Breast epithelium (tissue), 4 donors: ENCODE measurements at regions not wholly inside any gene's neighbourhood (a gene's known extent, or its start where the extent isn't known, plus 50 kb on each side); places are given as distances from the start of the nearest gene placed in this dataset.

Experiments used
- DNase-seq, 2 donors: peaks; one replicate each; pipeline ENCODE4 v3.0.0-alpha.2; 2019; ENCODE audit warnings: low spot score in 2 of 2
- H3K27ac ChIP-seq, 2 donors: fragments of 200-600 bp; sonication (generic) in 1 of 2; one replicate each; pipeline ENCODE4 v1.5.1; 2016 to 2019; ENCODE audit warnings: mild to moderate bottlenecking in 1 of 2
- H3K27me3 ChIP-seq, 2 donors: fragments of 200-600 bp; sonication (generic) in 1 of 2; one replicate each; pipeline versions ENCODE4 v1.5.1 to v1.6.0; 2017 to 2019; ENCODE audit warnings: control low read depth in 1 of 2, mild to moderate bottlenecking in 1 of 2
- H3K36me3 ChIP-seq: fragments of 200-600 bp; one replicate; pipeline ENCODE4 v1.5.1; 2019
- H3K4me1 ChIP-seq, 2 donors: fragments of 200-600 bp; sonication (generic); one replicate each; pipeline ENCODE4 v1.5.1; 2016 to 2019; ENCODE audit warnings: control low read depth in 1 of 2
- H3K4me3 ChIP-seq, 3 donors: fragments of 200-600 bp; sonication (generic); 1 replicate in 2 of 3; 2 replicates in 1 of 3; pipeline ENCODE4 v1.5.1; 2016 to 2019; ENCODE audit warnings: mild to moderate bottlenecking in 3 of 3, moderate library complexity in 2 of 3
- H3K9me3 ChIP-seq, 2 donors: fragments of 200-600 bp; sonication (generic) in 1 of 2; one replicate each; pipeline ENCODE4 v1.5.1; 2016 to 2019; ENCODE audit warnings: control low read depth in 1 of 2
- CTCF ChIP-seq, 3 donors: fragments of 450-650 bp; IDR thresholded peaks; one replicate each; pipeline ENCODE4 v1.5.1; 2016 to 2017; ENCODE audit warnings: antibody characterized with exemption in 3 of 3, mild to moderate bottlenecking in 3 of 3, moderate library complexity in 3 of 3
- POLR2A ChIP-seq: fragments of 450-650 bp; IDR thresholded peaks from one replicate; pipeline ENCODE4 v1.6.1; 2016; ENCODE audit warnings: antibody characterized with exemption, mild to moderate bottlenecking, moderate library complexity
- POLR2AphosphoS5 ChIP-seq, 3 donors: sonication (generic); formaldehyde crosslinking; IDR thresholded peaks; one replicate each; pipeline ENCODE4 v1.6.1; 2017; ENCODE audit warnings: antibody characterized with exemption in 3 of 3
- intact Hi-C: fragments of 100-400 bp; cut with DNase I; formaldehyde crosslinking; loops from one replicate; pipeline ENCODE4 v1.15.1; 2023; ENCODE audit warnings: low total_unique reads

- Histone ChIP-seq H3K4me3 (no peak overlapping the region), H3K27me3 (peaks cover 0 to 6% of the 10 kb centered on the region in 2 donors), H3K27ac (no peak overlapping the region), H3K9me3 (no peaks in the 10 kb centered on the region), H3K36me3 (no peaks in the 10 kb centered on the region), H3K4me1 (no peaks in the 10 kb centered on the region)
- TF ChIP-seq POLR2AphosphoS5 (IDR thresholded peaks at IDR 0.05): no peak
- TF ChIP-seq POLR2A: no peak
- TF ChIP-seq CTCF (IDR thresholded peaks at IDR 0.05): no peak
- DNase-seq: no peak
- intact Hi-C loops: no loop called here
Observed at GRCh38 chr7:35499226-35499625, 195.7 kb downstream of the HERPUD2 start.

GRCh38 chr7:35498416-35498815, 196.5 kb downstream of the HERPUD2 start:
- intact Hi-C loops: no loop called here
- DNase-seq: no peak

GRCh38 chr7:35495844-35496243, 199.1 kb downstream of the HERPUD2 start:
- intact Hi-C loops: no loop called here
- Histone ChIP-seq H3K9me3 (peaks cover 0 to 3% of the 10 kb centered on the region in 2 donors), H3K4me3 (no peak overlapping the region), H3K27me3 (peaks cover 0 to 6% of the 10 kb centered on the region in 2 donors), H3K36me3 (no peaks in the 10 kb centered on the region), H3K27ac (no peak overlapping the region), H3K4me1 (no peaks in the 10 kb centered on the region)
- TF ChIP-seq POLR2AphosphoS5 (IDR thresholded peaks at IDR 0.05): no peak
- TF ChIP-seq POLR2A: no peak
- TF ChIP-seq CTCF (IDR thresholded peaks at IDR 0.05): no peak
- DNase-seq: no peak

More at GRCh38 chr7:35498416-35498815, 196.5 kb downstream of the HERPUD2 start:
- H3K36me3 ChIP-seq: no peaks in the 10 kb centered on the region
- no peak overlapping the region for H3K27ac ChIP-seq
- H3K4me1 ChIP-seq: no peaks in the 10 kb centered on the region
- TF ChIP-seq POLR2A: no peak
- TF ChIP-seq POLR2AphosphoS5 (IDR thresholded peaks at IDR 0.05): no peak
- no peak for TF ChIP-seq CTCF (IDR thresholded peaks at IDR 0.05)
- no peak overlapping the region for H3K4me3 ChIP-seq
- no peaks in the 10 kb centered on the region for H3K9me3 ChIP-seq
- H3K27me3 ChIP-seq: peaks cover 0 to 6% of the 10 kb centered on the region in 2 donors

- Histone ChIP-seq H3K27me3 (peaks cover 0 to 6% of the 10 kb centered on the region in 2 donors), H3K9me3 (peaks cover 0 to 3% of the 10 kb centered on the region in 2 donors), H3K27ac (no peak overlapping the region), H3K4me3 (no peak overlapping the region), H3K36me3 (no peaks in the 10 kb centered on the region), H3K4me1 (no peaks in the 10 kb centered on the region)
- no peak for DNase-seq
- TF ChIP-seq CTCF (IDR thresholded peaks at IDR 0.05) (no peak), POLR2AphosphoS5 (IDR thresholded peaks at IDR 0.05) (no peak), POLR2A (no peak)
- intact Hi-C loops: no loop called here
Observed at GRCh38 chr7:35495377-35495776, 199.6 kb downstream of the HERPUD2 start.

- Histone ChIP-seq H3K4me3 (no peak overlapping the region), H3K27ac (no peak overlapping the region), H3K4me1 (no peaks in the 10 kb centered on the region), H3K27me3 (peaks cover 0 to 6% of the 10 kb centered on the region in 2 donors), H3K9me3 (peaks cover 0 to 3% of the 10 kb centered on the region in 2 donors), H3K36me3 (no peaks in the 10 kb centered on the region)
- DNase-seq: no peak
- TF ChIP-seq POLR2AphosphoS5 (IDR thresholded peaks at IDR 0.05): no peak
- no peak for TF ChIP-seq CTCF (IDR thresholded peaks at IDR 0.05)
- TF ChIP-seq POLR2A: no peak
- intact Hi-C loops: no loop called here
Observed at GRCh38 chr7:35494407-35494806, 200.5 kb downstream of the HERPUD2 start.
